ES-I3 (cell line): ENCODE measurements at regions not wholly inside any gene's neighbourhood (a gene's known extent, or its start where the extent isn't known, plus 50 kb on each side); places are given as distances from the start of the nearest gene placed in this dataset.

Experiments
- H3K36me3 ChIP-seq: 2 replicates; pipeline ENCODE4 v1.6.1; 2013; ENCODE audit warnings: mild to moderate bottlenecking, low read length, control low read depth, moderate library complexity; ENCODE audit not compliant: insufficient read depth
- H3K4me1 ChIP-seq: 2 replicates; pipeline ENCODE4 v1.6.1; 2013; ENCODE audit warnings: mild to moderate bottlenecking, control low read depth, low read length; ENCODE audit not compliant: insufficient read depth
- H3K9ac ChIP-seq: 2 replicates; pipeline ENCODE4 v1.6.1; 2013; ENCODE audit warnings: low read depth, mild to moderate bottlenecking, low read length, moderate library complexity
- H3K9me3 ChIP-seq: 2 replicates; pipeline ENCODE4 v1.6.1; 2013; ENCODE audit warnings: mild to moderate bottlenecking, low read length, moderate library complexity; ENCODE audit not compliant: control insufficient read depth, insufficient read depth

GRCh38 chr9:663541-663940 is 178.0 kb upstream of the DMRT1 start:
- Histone ChIP-seq H3K9me3 (no peaks in the 10 kb centered on the region), H3K36me3 (no peaks in the 10 kb centered on the region), H3K9ac (no peak overlapping the region), H3K4me1 (no peaks in the 10 kb centered on the region)

DNA sequence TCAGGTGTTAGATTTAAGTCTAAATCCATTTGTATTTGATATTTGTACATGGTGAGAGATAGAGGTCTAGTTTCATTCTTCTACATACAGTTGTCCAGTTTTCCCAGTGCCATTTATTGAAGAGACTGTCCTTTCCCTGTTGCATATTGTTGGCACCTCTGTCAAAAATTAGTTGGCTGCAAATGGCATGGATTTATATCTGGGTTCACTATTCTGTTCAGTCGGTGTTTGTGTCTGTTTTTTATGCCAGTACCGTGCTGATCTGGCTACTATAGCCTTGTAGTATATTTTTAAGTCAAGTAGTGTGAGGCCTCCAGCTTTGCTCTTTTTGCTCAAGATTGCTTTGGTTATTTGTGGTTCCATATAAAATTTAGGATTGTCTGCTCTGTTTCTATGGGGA is 176.2 kb upstream of the DMRT1 start:
- peaks cover 2% of the 10 kb centered on the region; the same call in 1 of the 2 replicates for H3K9me3 ChIP-seq
- no peaks in the 10 kb centered on the region; the same call in 1 of the 2 replicates for H3K36me3 ChIP-seq
- H3K4me1 ChIP-seq: no peaks in the 10 kb centered on the region
- H3K9ac ChIP-seq: no peak overlapping the region

GRCh38 chr9:671997-672396 is 169.5 kb upstream of the DMRT1 start:
- no peak overlapping the region for H3K9ac ChIP-seq
- H3K4me1 ChIP-seq: peaks cover 26% of the 10 kb centered on the region
- peaks cover 2% of the 10 kb centered on the region; the same call in 1 of the 2 replicates for H3K9me3 ChIP-seq
- H3K36me3 ChIP-seq: no peaks in the 10 kb centered on the region; the same call in 1 of the 2 replicates

DNA sequence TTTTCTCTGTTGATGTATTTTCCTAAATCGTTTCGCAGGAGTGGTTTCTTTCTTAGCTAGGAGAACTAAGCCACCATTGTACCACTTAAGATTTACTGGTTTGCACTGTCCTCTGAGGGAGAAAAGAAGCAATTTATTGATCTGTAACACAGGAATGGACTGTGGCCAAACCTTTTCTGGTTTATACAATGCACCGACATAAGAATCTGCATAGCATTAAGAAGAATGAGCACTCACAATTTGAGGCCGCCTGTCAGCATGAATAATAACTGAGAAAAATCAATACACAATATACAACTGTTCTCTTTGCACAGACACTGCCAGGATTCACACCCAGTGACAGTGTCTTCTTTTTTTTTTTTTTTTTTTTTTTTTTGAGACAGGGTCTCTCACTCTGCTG is 168.6 kb upstream of the DMRT1 start:
- Histone ChIP-seq H3K4me1 (peaks cover 26% of the 10 kb centered on the region), H3K9me3 (peaks cover 2% of the 10 kb centered on the region; the same call in 1 of the 2 replicates), H3K9ac (no peak overlapping the region), H3K36me3 (no peaks in the 10 kb centered on the region; the same call in 1 of the 2 replicates)

DNA sequence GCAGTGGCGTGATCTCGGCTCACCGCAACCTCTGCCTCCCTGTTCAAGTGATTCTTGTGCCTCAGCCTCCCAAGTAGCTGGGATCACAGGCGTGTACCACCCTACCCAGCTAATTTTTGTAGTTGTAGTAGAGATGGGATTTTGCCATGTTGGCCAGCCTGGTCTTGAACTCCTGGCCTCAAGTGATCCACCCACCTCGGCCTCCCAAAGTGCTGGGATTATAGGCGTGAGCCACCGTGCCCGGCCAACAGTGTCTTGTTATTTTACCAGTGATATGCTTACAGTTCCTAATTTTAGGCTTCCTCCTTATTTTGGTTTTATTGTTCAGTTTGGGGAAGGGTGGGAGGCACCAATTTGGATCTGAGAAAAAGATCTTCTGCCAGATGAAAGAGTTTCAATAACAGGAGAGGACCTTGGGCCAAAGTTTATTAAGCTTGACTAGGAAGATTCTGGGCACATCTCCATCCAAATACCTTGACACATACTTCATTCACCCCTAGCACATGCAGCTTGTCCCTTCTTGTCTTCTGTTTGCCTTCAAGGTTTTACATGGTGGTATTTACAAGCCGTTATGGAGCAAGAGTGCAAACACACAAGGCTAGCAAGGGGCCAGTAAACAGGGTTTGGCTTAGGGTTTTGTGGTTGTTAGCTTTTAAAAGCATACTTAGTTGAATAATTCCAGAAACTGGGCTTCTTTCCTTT is 168.1 kb upstream of the DMRT1 start:
- H3K9ac ChIP-seq: no peak overlapping the region
- H3K36me3 ChIP-seq: no peaks in the 10 kb centered on the region; the same call in 1 of the 2 replicates
- H3K4me1 ChIP-seq: peaks cover 26% of the 10 kb centered on the region
- H3K9me3 ChIP-seq: peaks cover 2% of the 10 kb centered on the region; the same call in 1 of the 2 replicates

DNA sequence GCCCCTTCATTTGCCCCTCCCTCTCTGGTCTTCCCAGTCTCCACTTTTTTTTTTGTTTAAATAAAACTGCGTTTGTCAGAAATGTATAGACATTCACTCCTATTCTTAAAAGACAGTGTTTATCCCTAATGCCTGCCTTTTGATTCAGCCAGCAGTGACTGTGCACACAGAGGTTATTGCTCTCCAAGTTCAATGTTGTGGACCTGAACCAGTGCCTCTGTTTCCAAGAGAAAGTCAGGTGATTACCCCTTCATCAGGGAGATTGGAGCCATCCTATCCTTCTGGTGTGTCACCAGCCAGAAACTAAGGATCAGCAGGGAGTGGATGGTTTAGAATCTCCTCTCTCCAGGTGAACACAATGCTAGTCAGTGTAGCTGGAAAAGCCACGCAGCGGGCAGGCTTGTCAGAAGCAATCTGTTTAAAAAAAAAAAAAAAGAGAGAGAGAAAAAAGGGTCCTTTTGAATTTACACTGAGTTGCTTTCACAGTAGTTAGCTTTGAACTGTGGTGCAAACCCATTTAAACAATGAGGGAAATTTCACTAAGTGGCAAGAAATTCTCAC is 167.5 kb upstream of the DMRT1 start:
- H3K36me3 ChIP-seq: no peaks in the 10 kb centered on the region
- peaks cover 2% of the 10 kb centered on the region; the same call in 1 of the 2 replicates for H3K9me3 ChIP-seq
- H3K4me1 ChIP-seq: peaks cover 26% of the 10 kb centered on the region
- no peak overlapping the region for H3K9ac ChIP-seq

- H3K9me3 ChIP-seq: no peaks in the 10 kb centered on the region
- H3K4me1 ChIP-seq: peaks cover 26% of the 10 kb centered on the region
- H3K36me3 ChIP-seq: no peaks in the 10 kb centered on the region
- H3K9ac ChIP-seq: no peak overlapping the region
Observed at GRCh38 chr9:675697-676370, 165.7 kb upstream of the DMRT1 start.

- H3K9ac ChIP-seq: no peak overlapping the region
- no peaks in the 10 kb centered on the region for H3K36me3 ChIP-seq
- no peaks in the 10 kb centered on the region for H3K9me3 ChIP-seq
Observed at GRCh38 chr9:676780-677438, 164.6 kb upstream of the DMRT1 start.

GRCh38 chr9:677461-678097 is 163.9 kb upstream of the DMRT1 start:
- H3K9me3 ChIP-seq: no peaks in the 10 kb centered on the region
- H3K4me1 ChIP-seq: peaks cover 20% of the 10 kb centered on the region
- H3K36me3 ChIP-seq: no peaks in the 10 kb centered on the region
- H3K9ac ChIP-seq: no peak overlapping the region

More at GRCh38 chr9:676780-677438, 164.6 kb upstream of the DMRT1 start:
- peaks cover 25% of the 10 kb centered on the region for H3K4me1 ChIP-seq

GRCh38 chr9:678897-679296 is 162.6 kb upstream of the DMRT1 start:
- Histone ChIP-seq H3K9me3 (no peaks in the 10 kb centered on the region), H3K4me1 (peaks cover 25% of the 10 kb centered on the region), H3K9ac (no peak overlapping the region), H3K36me3 (no peaks in the 10 kb centered on the region)

DNA sequence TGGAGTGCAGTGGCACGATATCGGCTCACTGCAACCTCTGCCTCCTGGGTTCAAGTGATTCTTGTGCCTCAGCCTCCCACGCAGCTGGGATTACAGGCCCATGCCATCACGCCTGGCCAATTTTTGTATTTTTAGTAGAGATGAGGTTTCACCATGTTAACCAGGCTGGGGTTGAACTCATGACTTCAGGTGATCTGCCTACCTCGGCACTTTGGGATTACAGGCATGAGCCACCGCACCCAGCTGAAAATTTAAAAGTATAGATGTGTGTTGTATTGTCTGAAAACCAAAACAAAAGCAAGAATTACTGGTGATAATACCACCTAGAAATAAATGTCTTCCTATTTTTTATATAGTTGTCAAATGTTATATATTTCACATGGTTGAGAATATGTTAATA is 162.0 kb upstream of the DMRT1 start:
- H3K36me3 ChIP-seq: no peaks in the 10 kb centered on the region
- H3K9me3 ChIP-seq: no peaks in the 10 kb centered on the region
- peaks cover 27% of the 10 kb centered on the region for H3K4me1 ChIP-seq
- no peak overlapping the region for H3K9ac ChIP-seq

- H3K9me3 ChIP-seq: no peaks in the 10 kb centered on the region
- H3K4me1 ChIP-seq: peaks cover 34% of the 10 kb centered on the region
- H3K9ac ChIP-seq: no peak overlapping the region
- no peaks in the 10 kb centered on the region for H3K36me3 ChIP-seq
Observed at GRCh38 chr9:680106-680505, 161.4 kb upstream of the DMRT1 start.

- H3K36me3 ChIP-seq: peaks cover 4% of the 10 kb centered on the region; the same call in 1 of the 2 replicates
- no peaks in the 10 kb centered on the region for H3K9me3 ChIP-seq
- H3K9ac ChIP-seq: no peak overlapping the region
- H3K4me1 ChIP-seq: peaks cover 21% of the 10 kb centered on the region
Observed at GRCh38 chr9:682633-683508, 158.6 kb upstream of the DMRT1 start.
